Cardiac muscle cell (in vitro differentiated cells and primary cell): ENCODE measurements at regions not wholly inside any gene's neighbourhood (a gene's known extent, or its start where the extent isn't known, plus 50 kb on each side); places are given as distances from the start of the nearest gene placed in this dataset.
"Not testable (repeated sequence)": the region's sequence is repeated elsewhere in the genome, so short reads cannot be mapped to it uniquely, and the experiment has no call there.

Experiments
- DNase-seq, 2 donors: peaks; one replicate each; pipeline versions ENCODE4 v3.0.0 to v3.0.0-alpha.2; 2010 to 2017; ENCODE audit warnings: low read depth in 1 of 2, low spot score in 1 of 2
- H3K27ac ChIP-seq: fragments of 200-600 bp; sonication (generic); 2 replicates; pipeline ENCODE4 v1.5.1; 2016
- H3K27me3 ChIP-seq: fragments of 200-600 bp; sonication (generic); 2 replicates; pipeline ENCODE4 v1.6.0; 2016; ENCODE audit warnings: control low read depth
- H3K36me3 ChIP-seq: fragments of 200-600 bp; sonication (generic); 2 replicates; pipeline ENCODE4 v1.5.1; 2016; ENCODE audit warnings: control low read depth
- H3K4me1 ChIP-seq: fragments of 200-600 bp; sonication (generic); 2 replicates; pipeline ENCODE4 v1.8.1; 2017; ENCODE audit warnings: low read depth, mild to moderate bottlenecking, mixed run types
- H3K4me3 ChIP-seq: fragments of 200-600 bp; sonication (generic); 2 replicates; pipeline ENCODE4 v1.5.1; 2016; ENCODE audit warnings: mild to moderate bottlenecking
- H3K9me3 ChIP-seq: fragments of 200-600 bp; sonication (generic); 2 replicates; pipeline ENCODE4 v1.5.1; 2017; ENCODE audit warnings: low read depth, mild to moderate bottlenecking, control low read depth
- CTCF ChIP-seq: IDR thresholded peaks from 2 replicates; pipeline ENCODE4 v1.5.1; 2012; ENCODE audit warnings: low read depth, mild to moderate bottlenecking, low read length

GRCh38 chr5:152470167-152470566 lies 65.1 kb upstream of the NMUR2 start:
- H3K36me3 ChIP-seq, result no peaks in the 10 kb centered on the region
- no peaks in the 10 kb centered on the region for H3K27me3 ChIP-seq
- no peaks in the 10 kb centered on the region for H3K9me3 ChIP-seq
- H3K4me1 ChIP-seq, result peaks cover 8% of the 10 kb centered on the region
- DNase-seq, result no peak
- no peak overlapping the region for H3K27ac ChIP-seq
- H3K4me3 ChIP-seq, result no peak overlapping the region
- no peak for TF ChIP-seq CTCF

- no peak for DNase-seq
- H3K27me3 ChIP-seq, result no peaks in the 10 kb centered on the region
- no peak overlapping the region for H3K27ac ChIP-seq
- no peak for TF ChIP-seq CTCF
- H3K4me3 ChIP-seq, result no peak overlapping the region
- no peaks in the 10 kb centered on the region for H3K36me3 ChIP-seq
- no peaks in the 10 kb centered on the region for H3K4me1 ChIP-seq
- H3K9me3 ChIP-seq, result no peaks in the 10 kb centered on the region
These were observed 67.0 kb upstream of the NMUR2 start for GRCh38 chr5:152472083-152472482.

GRCh38 chr5:152474961-152475360 lies 69.9 kb upstream of the NMUR2 start:
- Histone ChIP-seq H3K36me3 (no peaks in the 10 kb centered on the region), H3K27me3 (no peaks in the 10 kb centered on the region), H3K9me3 (no peaks in the 10 kb centered on the region), H3K27ac (no peak overlapping the region), H3K4me1 (no peaks in the 10 kb centered on the region), H3K4me3 (no peak overlapping the region)
- no peak for TF ChIP-seq CTCF
- no peak for DNase-seq

GRCh38 chr5:152477536-152477935 lies 72.5 kb upstream of the NMUR2 start:
- Histone ChIP-seq H3K27ac (no peak overlapping the region), H3K9me3 (no peaks in the 10 kb centered on the region), H3K27me3 (no peaks in the 10 kb centered on the region), H3K4me3 (no peak overlapping the region), H3K36me3 (no peaks in the 10 kb centered on the region), H3K4me1 (no peaks in the 10 kb centered on the region)
- no peak for TF ChIP-seq CTCF
- no peak for DNase-seq

- not testable (repeated sequence) for H3K4me3 ChIP-seq, H3K27me3 ChIP-seq, H3K4me1 ChIP-seq, DNase-seq, H3K9me3 ChIP-seq, H3K27ac ChIP-seq, H3K36me3 ChIP-seq
These were observed 74.8 kb upstream of the NMUR2 start for GRCh38 chr5:152479866-152480265.

GRCh38 chr5:152480677-152481076 lies 75.6 kb upstream of the NMUR2 start:
- not testable (repeated sequence) for H3K27me3 ChIP-seq, H3K27ac ChIP-seq, H3K4me3 ChIP-seq, H3K9me3 ChIP-seq, H3K4me1 ChIP-seq, H3K36me3 ChIP-seq, DNase-seq

GRCh38 chr5:152487130-152487529 lies 82.1 kb upstream of the NMUR2 start:
- Histone ChIP-seq H3K27ac (no peak overlapping the region), H3K4me3 (no peak overlapping the region), H3K9me3 (no peaks in the 10 kb centered on the region), H3K4me1 (no peaks in the 10 kb centered on the region), H3K36me3 (no peaks in the 10 kb centered on the region), H3K27me3 (no peaks in the 10 kb centered on the region)
- TF ChIP-seq CTCF, result no peak
- no peak for DNase-seq
